Liver (tissue), 8 donors: ENCODE measurements at regions not wholly inside any gene's neighbourhood (a gene's known extent, or its start where the extent isn't known, plus 50 kb on each side); places are given as distances from the start of the nearest gene placed in this dataset.

Experiments
- DNase-seq: peaks from one replicate; pipeline ENCODE4 v3.0.0-alpha.2; 2017; ENCODE audit warnings: low spot score
- H3K27ac ChIP-seq, 2 donors: one replicate each; pipeline ENCODE4 v1.7.0; 2013; ENCODE audit warnings: inconsistent platforms in 2 of 2, low read length in 2 of 2, control low read depth in 1 of 2, low read depth in 1 of 2, mild to moderate bottlenecking in 1 of 2
- H3K27me3 ChIP-seq, 4 donors: one replicate each; pipeline versions ENCODE4 v1.6.1 to v1.7.0; 2013; ENCODE audit warnings: low read length in 3 of 4, inconsistent platforms in 1 of 4, mild to moderate bottlenecking in 1 of 4, moderate library complexity in 1 of 4; ENCODE audit not compliant: control insufficient read depth in 4 of 4, insufficient read depth in 4 of 4
- H3K36me3 ChIP-seq, 4 donors: one replicate each; pipeline versions ENCODE4 v1.6.1 to v1.7.0; 2013; ENCODE audit warnings: low read length in 3 of 4, mild to moderate bottlenecking in 3 of 4, low read depth in 1 of 4, moderate library complexity in 1 of 4; ENCODE audit not compliant: control insufficient read depth in 4 of 4, insufficient read depth in 3 of 4
- H3K4me1 ChIP-seq, 4 donors: one replicate each; pipeline versions ENCODE4 v1.6.1 to v1.7.0; 2013; ENCODE audit warnings: low read length in 3 of 4, mild to moderate bottlenecking in 3 of 4, moderate library complexity in 1 of 4; ENCODE audit not compliant: control insufficient read depth in 4 of 4, insufficient read depth in 4 of 4
- H3K4me3 ChIP-seq, 3 donors: one replicate each; pipeline versions ENCODE4 v1.6.1 to v1.7.0; 2013; ENCODE audit warnings: low read length in 3 of 3, control low read depth in 1 of 3, low read depth in 1 of 3, mild to moderate bottlenecking in 1 of 3
- H3K9ac ChIP-seq, 2 donors: one replicate each; pipeline ENCODE4 v1.7.0; 2013; ENCODE audit warnings: low read length in 2 of 2, mild to moderate bottlenecking in 2 of 2, moderate library complexity in 2 of 2, control low read depth in 1 of 2, low read depth in 1 of 2
- H3K9me3 ChIP-seq, 4 donors: one replicate each; pipeline versions ENCODE4 v1.6.1 to v1.7.0; 2013; ENCODE audit warnings: low read length in 3 of 4; ENCODE audit not compliant: control insufficient read depth in 4 of 4
- ATF3 ChIP-seq: IDR thresholded peaks from 2 replicates; pipeline ENCODE4 v1.6.1; 2016; ENCODE audit warnings: antibody characterized with exemption
- EGR1 ChIP-seq, 2 donors: IDR thresholded peaks; 2 replicates each; pipeline ENCODE4 v1.6.1; 2016 to 2018; ENCODE audit warnings: antibody characterized with exemption in 2 of 2, low read depth in 2 of 2
- FOXA1 ChIP-seq: IDR thresholded peaks from 2 replicates; pipeline ENCODE4 v1.6.1; 2016; ENCODE audit warnings: antibody characterized with exemption
- FOXA2 ChIP-seq: IDR thresholded peaks from 2 replicates; pipeline ENCODE4 v1.6.1; 2016; ENCODE audit warnings: antibody characterized with exemption
- GABPA ChIP-seq, 2 donors: IDR thresholded peaks in 1 of 2; conservative IDR thresholded peaks in 1 of 2; 2 replicates each; pipeline ENCODE4 v1.6.1; 2016; ENCODE audit warnings: antibody characterized with exemption in 2 of 2, mild to moderate bottlenecking in 1 of 2, moderate library complexity in 1 of 2
- HNF4A ChIP-seq, 2 donors: conservative IDR thresholded peaks; 2 replicates each; pipeline ENCODE4 v1.6.1; 2016; ENCODE audit warnings: antibody characterized with exemption in 2 of 2, mild to moderate bottlenecking in 2 of 2
- HNF4G ChIP-seq: IDR thresholded peaks from 2 replicates; pipeline ENCODE4 v1.6.1; 2016; ENCODE audit warnings: antibody characterized with exemption
- JUND ChIP-seq, 2 donors: IDR thresholded peaks; 2 replicates each; pipeline ENCODE4 v1.6.1; 2016; ENCODE audit warnings: antibody characterized with exemption in 2 of 2
- MAX ChIP-seq: IDR thresholded peaks from 2 replicates; pipeline ENCODE4 v1.6.1; 2016; ENCODE audit warnings: antibody characterized with exemption
- NR2F2 ChIP-seq: IDR thresholded peaks from 2 replicates; pipeline ENCODE4 v1.6.1; 2016; ENCODE audit warnings: antibody characterized with exemption
- RAD21 ChIP-seq, 2 donors: IDR thresholded peaks; 2 replicates each; pipeline ENCODE4 v1.6.1; 2016; ENCODE audit warnings: antibody characterized with exemption in 2 of 2, mild to moderate bottlenecking in 2 of 2
- REST ChIP-seq: IDR thresholded peaks from 2 replicates; pipeline ENCODE4 v1.6.1; 2016; ENCODE audit warnings: antibody characterized with exemption, mild to moderate bottlenecking
- RXRA ChIP-seq, 2 donors: IDR thresholded peaks; 2 replicates each; pipeline ENCODE4 v1.6.1; 2017 to 2018; ENCODE audit warnings: antibody characterized with exemption in 2 of 2, mild to moderate bottlenecking in 1 of 2
- SP1 ChIP-seq: IDR thresholded peaks from 2 replicates; pipeline ENCODE4 v1.6.1; 2018; ENCODE audit warnings: antibody characterized with exemption, mild to moderate bottlenecking
- TAF1 ChIP-seq: conservative IDR thresholded peaks from 2 replicates; pipeline ENCODE4 v1.6.1; 2016; ENCODE audit warnings: antibody characterized with exemption, mild to moderate bottlenecking
- YY1 ChIP-seq: IDR thresholded peaks from 2 replicates; pipeline ENCODE4 v1.6.1; 2016; ENCODE audit warnings: antibody characterized with exemption, mild to moderate bottlenecking
- ZBTB33 ChIP-seq: IDR thresholded peaks from 2 replicates; pipeline ENCODE4 v1.6.1; 2016; ENCODE audit warnings: antibody characterized with exemption
- WGBS: extraction: QIAGEN DNeasy Blood & Tissue Kit; methylation state at CpG from one replicate; pipeline ENCODE4 v1.1.7; 2013; 5-methylcytosine and 5-hydroxymethylcytosine counted together
- TF ChIP-seq, protein P1 (sequence below): fragments of 150-350 bp; IDR thresholded peaks from 2 replicates; pipeline ENCODE4 v1.5.1; 2017; ENCODE audit warnings: improper control_type of control experiment, low read depth, low read length; ENCODE audit not compliant: missing input control
- donor health status: healthy.
- donor health status: healthy.
- donor health status: healthy.
- donor health status: healthy.
- donor health status: healthy.

- no peak overlapping the region for H3K27ac ChIP-seq
- TF ChIP-seq HNF4A (conservative IDR thresholded peaks at IDR 0.05) (no peak), JUND (IDR thresholded peaks at IDR 0.05) (no peak), EGR1 (IDR thresholded peaks at IDR 0.05; ENCODE audit: low read depth in 2 of 2) (no peak), YY1 (no peak), NR2F2 (no peak), ATF3 (no peak), MAX (no peak), FOXA1 (no peak), REST (no peak), FOXA2 (no peak), HNF4G (no peak), TAF1 (no peak), GABPA (IDR thresholded peaks at IDR 0.05 in 1 of 2, conservative IDR thresholded peaks at IDR 0.05 in 1 of 2) (no peak), ZBTB33 (no peak), RXRA (IDR thresholded peaks at IDR 0.05) (no peak), SP1 (no peak), RAD21 (IDR thresholded peaks at IDR 0.05) (no peak)
- TF ChIP-seq, protein P1, sequence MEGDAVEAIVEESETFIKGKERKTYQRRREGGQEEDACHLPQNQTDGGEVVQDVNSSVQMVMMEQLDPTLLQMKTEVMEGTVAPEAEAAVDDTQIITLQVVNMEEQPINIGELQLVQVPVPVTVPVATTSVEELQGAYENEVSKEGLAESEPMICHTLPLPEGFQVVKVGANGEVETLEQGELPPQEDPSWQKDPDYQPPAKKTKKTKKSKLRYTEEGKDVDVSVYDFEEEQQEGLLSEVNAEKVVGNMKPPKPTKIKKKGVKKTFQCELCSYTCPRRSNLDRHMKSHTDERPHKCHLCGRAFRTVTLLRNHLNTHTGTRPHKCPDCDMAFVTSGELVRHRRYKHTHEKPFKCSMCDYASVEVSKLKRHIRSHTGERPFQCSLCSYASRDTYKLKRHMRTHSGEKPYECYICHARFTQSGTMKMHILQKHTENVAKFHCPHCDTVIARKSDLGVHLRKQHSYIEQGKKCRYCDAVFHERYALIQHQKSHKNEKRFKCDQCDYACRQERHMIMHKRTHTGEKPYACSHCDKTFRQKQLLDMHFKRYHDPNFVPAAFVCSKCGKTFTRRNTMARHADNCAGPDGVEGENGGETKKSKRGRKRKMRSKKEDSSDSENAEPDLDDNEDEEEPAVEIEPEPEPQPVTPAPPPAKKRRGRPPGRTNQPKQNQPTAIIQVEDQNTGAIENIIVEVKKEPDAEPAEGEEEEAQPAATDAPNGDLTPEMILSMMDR = no peak
- H3K4me1 ChIP-seq = no peaks in the 10 kb centered on the region
- DNase-seq = no peak
- H3K4me3 ChIP-seq = no peak overlapping the region
- no peaks in the 10 kb centered on the region for H3K36me3 ChIP-seq
- H3K9me3 ChIP-seq = peaks cover 4 to 8% (median 7%) of the 10 kb centered on the region in 4 donors
- H3K9ac ChIP-seq = no peak overlapping the region
- 91% methylated on average over 6 of the region's 6 CpGs for whole genome bisulfite sequencing
- H3K27me3 ChIP-seq = no peaks in the 10 kb centered on the region
Observed at GRCh38 chr6:166810864-166811263, 145.5 kb downstream of the RNASET2 start.

- Histone ChIP-seq H3K36me3 (no peaks in the 10 kb centered on the region), H3K4me1 (no peaks in the 10 kb centered on the region), H3K27me3 (no peaks in the 10 kb centered on the region), H3K9ac (no peak overlapping the region), H3K27ac (no peak overlapping the region), H3K9me3 (peaks cover 4 to 14% (median 13%) of the 10 kb centered on the region in 4 donors), H3K4me3 (no peak overlapping the region)
- TF ChIP-seq RXRA (IDR thresholded peaks at IDR 0.05) (no peak), EGR1 (IDR thresholded peaks at IDR 0.05; ENCODE audit: low read depth in 2 of 2) (no peak), MAX (no peak), ZBTB33 (no peak), YY1 (no peak), FOXA1 (no peak), TAF1 (no peak), HNF4G (no peak), FOXA2 (no peak), NR2F2 (no peak), GABPA (IDR thresholded peaks at IDR 0.05 in 1 of 2, conservative IDR thresholded peaks at IDR 0.05 in 1 of 2) (no peak), SP1 (no peak), HNF4A (conservative IDR thresholded peaks at IDR 0.05) (no peak), RAD21 (IDR thresholded peaks at IDR 0.05) (no peak), ATF3 (no peak)
- TF ChIP-seq, protein P1 = no peak
- WGBS = 81% methylated on average over 8 of the region's 8 CpGs
- DNase-seq = no peak
Observed at GRCh38 chr6:166809721-166810120, 146.6 kb downstream of the RNASET2 start.
